ENCODE measurements at regions not wholly inside any gene's neighbourhood (a gene's known extent, or its start where the extent isn't known, plus 50 kb on each side); places are given as distances from the start of the nearest gene placed in this dataset.

- TF ChIP-seq, protein P1, sequence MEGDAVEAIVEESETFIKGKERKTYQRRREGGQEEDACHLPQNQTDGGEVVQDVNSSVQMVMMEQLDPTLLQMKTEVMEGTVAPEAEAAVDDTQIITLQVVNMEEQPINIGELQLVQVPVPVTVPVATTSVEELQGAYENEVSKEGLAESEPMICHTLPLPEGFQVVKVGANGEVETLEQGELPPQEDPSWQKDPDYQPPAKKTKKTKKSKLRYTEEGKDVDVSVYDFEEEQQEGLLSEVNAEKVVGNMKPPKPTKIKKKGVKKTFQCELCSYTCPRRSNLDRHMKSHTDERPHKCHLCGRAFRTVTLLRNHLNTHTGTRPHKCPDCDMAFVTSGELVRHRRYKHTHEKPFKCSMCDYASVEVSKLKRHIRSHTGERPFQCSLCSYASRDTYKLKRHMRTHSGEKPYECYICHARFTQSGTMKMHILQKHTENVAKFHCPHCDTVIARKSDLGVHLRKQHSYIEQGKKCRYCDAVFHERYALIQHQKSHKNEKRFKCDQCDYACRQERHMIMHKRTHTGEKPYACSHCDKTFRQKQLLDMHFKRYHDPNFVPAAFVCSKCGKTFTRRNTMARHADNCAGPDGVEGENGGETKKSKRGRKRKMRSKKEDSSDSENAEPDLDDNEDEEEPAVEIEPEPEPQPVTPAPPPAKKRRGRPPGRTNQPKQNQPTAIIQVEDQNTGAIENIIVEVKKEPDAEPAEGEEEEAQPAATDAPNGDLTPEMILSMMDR (conservative IDR thresholded peaks at IDR 0.05; ENCODE audit: low read depth, low read length), result no peak
- TF ChIP-seq POLR2A (IDR thresholded peaks at IDR 0.05; ENCODE audit: low read depth, low read length) (no peak), MAZ (IDR thresholded peaks at IDR 0.05; ENCODE audit: borderline replicate concordance, low read depth, low read length) (no peak), USF2 (IDR thresholded peaks at IDR 0.05; ENCODE audit: low read depth, low read length) (no peak)
Observed at GRCh38 chr13:30831515-30831914, 74.6 kb upstream of the MEDAG start.
